NCI-H2171 (cell line): ENCODE measurements at regions not wholly inside any gene's neighbourhood (a gene's known extent, or its start where the extent isn't known, plus 50 kb on each side); places are given as distances from the start of the nearest gene placed in this dataset.

Source experiments
- DNase-seq: peaks from one replicate; lab custom pipeline; 2025; lab: John Stamatoyannopoulos, UW

DNA sequence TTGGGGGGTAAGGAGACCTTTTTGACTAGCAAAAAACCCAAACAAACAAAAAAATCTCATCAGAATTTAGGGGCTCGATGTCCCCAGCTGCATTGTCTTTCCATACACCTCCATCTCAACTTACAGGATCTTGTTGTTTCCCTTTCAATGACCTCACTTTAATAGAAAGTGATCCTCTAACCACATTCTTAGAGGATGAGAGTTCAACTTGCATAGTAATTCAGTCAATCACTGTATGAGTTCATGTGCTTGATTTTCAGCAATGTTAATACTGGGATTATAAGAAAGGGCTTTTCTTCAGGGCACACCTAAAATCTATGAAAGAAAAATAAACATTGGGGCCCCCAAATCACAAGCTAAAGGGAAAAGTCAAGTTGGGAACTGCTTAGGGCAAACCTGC lies 1512.0 kb downstream of the SLITRK1 start:
- DNase-seq: no peak

- no peak for DNase-seq
Measured at GRCh38 chr13:82364525-82364924, 1517.7 kb downstream of the SLITRK1 start.

DNA sequence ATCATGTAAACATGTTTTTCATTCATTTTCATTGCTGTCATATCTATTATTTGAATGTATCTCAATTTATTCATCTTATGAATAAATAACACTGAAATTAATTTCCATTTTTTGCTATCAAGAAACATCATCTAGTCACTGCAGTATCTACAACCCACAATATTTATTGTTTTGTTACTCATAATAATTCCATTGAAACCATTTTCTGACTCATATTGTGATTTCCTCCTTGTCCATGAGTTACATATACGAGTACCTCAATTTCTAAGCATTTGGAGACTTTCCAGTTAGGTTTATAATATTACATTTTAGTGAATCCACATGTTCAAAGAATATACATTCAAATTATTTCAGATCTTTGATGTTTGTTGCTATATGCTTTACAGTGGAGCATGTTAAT lies 1524.0 kb downstream of the SLITRK1 start:
- DNase-seq: no peak

DNA sequence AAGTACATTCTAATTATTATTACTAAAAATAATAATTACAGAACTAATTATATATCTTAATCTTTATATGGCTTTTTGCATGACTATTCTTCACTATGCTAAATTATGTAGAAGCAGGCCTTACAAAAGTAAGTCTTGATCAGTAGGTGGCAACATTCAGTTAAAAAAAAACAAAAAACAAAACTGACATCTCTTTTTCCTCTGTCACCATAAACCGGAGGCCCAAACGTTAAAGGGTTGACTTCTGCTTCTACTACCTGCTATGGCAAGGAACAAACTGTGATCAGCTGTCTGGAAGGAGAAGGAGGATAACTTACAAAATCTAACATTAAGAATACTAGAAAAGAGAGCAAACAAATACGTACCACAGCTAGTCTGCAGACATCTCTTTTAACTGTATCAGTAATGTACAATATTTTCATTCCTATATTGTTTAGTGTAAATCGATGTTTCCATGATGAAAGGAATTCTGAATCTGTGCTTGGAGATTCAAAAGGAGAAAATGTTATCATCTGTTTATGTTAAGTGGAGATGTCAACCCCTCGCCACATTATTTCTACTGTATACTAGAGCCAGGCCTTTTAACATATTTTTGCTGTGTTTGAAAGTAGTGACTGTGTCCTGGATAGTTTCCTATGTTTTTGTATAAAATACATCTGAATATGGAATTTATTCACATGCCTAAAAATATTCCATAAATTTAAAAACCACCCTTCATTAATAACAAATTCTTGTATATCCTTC lies 1525.4 kb downstream of the SLITRK1 start:
- DNase-seq: no peak

DNA sequence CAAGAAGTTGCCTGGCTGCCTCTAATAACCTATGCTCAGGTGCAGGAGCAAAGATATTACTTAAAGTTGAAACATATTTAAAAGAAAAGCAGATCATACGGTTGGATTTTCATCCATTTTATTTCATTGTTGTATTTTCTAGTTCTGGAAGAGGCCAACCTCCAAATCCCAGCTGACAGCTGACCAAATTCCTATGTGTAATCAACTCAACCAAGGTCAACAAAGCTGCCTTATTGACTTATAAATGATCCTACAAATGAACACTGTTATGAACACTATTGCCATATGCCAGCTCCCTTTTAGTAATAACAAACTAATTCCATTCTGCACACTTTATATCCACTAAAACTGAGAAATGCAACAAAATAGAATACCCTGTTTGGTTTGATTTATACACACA lies 1537.4 kb downstream of the SLITRK1 start:
- no peak for DNase-seq

GRCh38 chr13:82341116-82341515 lies 1541.2 kb downstream of the SLITRK1 start:
- no peak for DNase-seq

DNA sequence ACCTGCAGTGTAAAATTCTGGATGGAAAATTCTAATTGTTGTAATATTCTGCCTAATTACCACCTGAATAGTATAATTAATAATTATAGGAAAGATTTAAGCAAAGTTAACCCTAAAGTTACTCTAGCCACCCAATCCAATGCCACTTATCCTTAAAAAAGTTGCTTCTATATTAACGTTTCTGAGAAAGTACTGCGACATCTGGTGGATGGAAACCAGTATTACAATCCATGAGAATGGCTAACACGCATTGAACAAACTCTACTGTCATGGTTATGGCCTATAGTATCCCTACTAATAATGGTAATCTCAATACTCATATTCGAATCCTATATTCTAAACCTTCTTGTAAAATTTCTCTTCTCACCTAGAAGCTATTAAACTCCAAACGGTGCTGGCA lies 1551.8 kb downstream of the SLITRK1 start:
- no peak for DNase-seq

DNA sequence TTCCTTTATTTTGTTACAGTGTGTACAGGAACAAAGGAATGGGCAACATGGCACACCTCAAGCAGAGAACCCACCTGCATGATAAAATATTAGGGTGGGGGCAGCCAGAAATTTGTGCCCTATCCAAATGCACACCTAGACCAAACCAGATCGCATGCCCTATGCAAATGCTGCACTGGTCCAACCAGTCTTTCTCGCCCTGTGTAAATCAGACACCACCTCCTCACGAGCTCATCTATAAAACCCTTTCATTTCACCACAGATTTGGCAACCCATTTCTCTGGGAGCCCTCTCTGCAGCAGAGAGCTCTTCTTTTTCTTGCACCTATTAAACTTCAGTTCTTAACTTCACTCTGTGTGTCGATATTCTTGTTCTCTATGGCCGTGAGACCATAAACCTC lies 1559.2 kb downstream of the SLITRK1 start:
- no peak for DNase-seq

- DNase-seq: no peak
Measured at GRCh38 chr13:82305588-82305987, 1576.7 kb downstream of the SLITRK1 start.

DNA sequence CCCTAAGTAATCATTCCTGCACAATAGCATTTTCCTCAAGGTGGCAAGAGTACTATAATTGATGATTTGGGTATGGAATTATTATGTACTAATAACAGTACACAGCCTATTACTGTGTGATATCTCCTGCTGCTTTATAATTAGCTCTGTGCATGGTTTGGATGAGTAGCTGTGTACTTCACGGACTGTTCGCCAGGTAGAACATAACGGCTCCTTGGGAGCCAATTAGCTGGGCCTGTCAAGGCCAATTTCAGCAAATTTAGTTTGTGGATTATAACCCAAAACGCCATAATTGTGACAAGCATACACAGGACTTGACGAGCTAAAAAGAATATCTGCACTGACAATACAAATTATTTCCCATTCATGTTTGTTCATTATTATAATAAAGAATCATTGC lies 1584.2 kb downstream of the SLITRK1 start:
- DNase-seq: no peak

GRCh38 chr13:82294226-82294625 lies 1588.0 kb downstream of the SLITRK1 start:
- DNase-seq: no peak

- DNase-seq: no peak
Measured at GRCh38 chr13:82292334-82292733, 1589.9 kb downstream of the SLITRK1 start.

DNA sequence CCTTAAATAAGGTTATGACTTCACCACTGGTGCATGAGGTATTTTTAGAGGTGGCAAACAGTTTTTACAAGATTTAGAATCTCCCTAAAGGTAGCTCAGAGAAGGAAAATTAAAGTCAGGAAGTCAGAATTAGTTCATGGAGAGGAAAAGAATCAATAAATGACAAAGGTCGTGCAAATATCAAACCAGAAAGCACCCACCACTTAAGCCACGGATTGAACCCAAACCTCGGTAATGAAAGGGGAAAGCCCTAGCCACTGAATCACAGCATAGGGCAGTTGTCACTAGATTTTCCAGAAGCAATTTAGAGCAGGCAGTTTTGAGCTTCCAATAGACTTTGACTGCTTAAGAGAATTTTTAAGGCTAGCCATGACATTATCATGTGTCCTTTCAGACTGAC lies 1590.4 kb downstream of the SLITRK1 start:
- no peak for DNase-seq

DNA sequence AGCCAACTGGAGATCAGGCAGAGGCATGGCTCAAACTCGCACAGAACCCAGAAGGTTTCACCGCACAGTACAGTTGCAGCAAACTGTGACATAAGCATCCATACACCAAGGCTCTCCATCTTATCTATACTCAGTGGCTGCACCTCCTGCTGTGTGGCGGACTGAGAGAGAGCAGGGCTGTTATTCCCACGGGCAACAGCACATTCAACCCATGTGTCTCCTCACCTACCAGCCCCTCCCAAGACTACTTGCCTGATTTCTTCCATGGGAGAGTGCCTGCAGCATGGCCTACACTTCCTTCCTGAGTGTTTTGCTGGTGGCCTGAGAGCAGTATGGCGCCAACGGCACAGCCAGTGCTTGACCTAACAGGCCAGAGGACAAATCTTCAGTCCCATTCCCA lies 1606.6 kb downstream of the SLITRK1 start:
- DNase-seq: no peak

- no peak for DNase-seq
Measured at GRCh38 chr13:82259284-82259683, 1623.0 kb downstream of the SLITRK1 start.

- DNase-seq: no peak
Measured at GRCh38 chr13:82257790-82258507, 1624.3 kb downstream of the SLITRK1 start.

GRCh38 chr13:82248762-82249161 lies 1633.5 kb downstream of the SLITRK1 start:
- DNase-seq: no peak

DNA sequence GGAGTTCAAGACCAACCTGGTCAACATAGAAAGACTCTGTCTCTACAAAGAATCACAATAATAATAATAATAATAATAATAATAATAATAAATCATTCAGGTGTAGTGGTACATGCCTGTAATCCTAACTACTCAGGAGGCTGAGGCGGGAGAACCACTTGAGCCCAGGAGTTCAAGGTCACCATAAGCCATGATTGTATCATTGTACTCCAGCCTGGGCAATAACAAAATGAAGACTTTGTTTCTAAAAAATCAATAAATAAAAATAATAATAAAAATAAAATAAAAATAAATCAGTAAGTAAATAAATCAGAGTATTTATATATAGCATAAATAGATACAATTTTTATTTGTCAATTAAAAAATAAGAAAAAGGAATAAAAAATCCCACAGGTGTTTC lies 1636.4 kb downstream of the SLITRK1 start:
- DNase-seq: no peak

DNA sequence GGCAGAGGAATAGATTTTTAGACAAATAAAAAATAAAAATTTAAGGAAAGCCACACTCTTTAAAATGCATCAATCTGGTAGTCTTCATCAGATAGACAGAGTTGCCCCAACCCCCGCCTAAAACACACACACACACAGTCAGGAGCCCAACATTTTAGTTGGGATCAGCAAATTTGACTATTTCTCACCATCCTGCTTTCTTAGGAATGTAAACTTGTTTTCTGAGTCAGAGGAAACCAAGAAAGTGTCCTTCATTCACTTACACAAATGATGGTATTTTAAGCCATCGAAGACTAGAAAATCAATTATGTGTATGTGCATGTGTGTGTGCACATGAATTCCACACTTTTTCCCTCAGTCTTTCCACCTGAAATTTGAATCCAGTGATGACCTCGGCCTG lies 1657.5 kb downstream of the SLITRK1 start:
- no peak for DNase-seq

- DNase-seq: no peak
Measured at GRCh38 chr13:82221621-82222020, 1660.7 kb downstream of the SLITRK1 start.

GRCh38 chr13:82220641-82221040 lies 1661.6 kb downstream of the SLITRK1 start:
- no peak for DNase-seq

GRCh38 chr13:82216165-82216564 lies 1666.1 kb downstream of the SLITRK1 start:
- no peak for DNase-seq

- DNase-seq: no peak
Measured at GRCh38 chr13:82214341-82214740, 1667.9 kb downstream of the SLITRK1 start.

GRCh38 chr13:82206241-82206640 lies 1676.0 kb downstream of the SLITRK1 start:
- no peak for DNase-seq
